ENCODE measurements at regions not wholly inside any gene's neighbourhood (a gene's known extent, or its start where the extent isn't known, plus 50 kb on each side); places are given as distances from the start of the nearest gene placed in this dataset.

DNA sequence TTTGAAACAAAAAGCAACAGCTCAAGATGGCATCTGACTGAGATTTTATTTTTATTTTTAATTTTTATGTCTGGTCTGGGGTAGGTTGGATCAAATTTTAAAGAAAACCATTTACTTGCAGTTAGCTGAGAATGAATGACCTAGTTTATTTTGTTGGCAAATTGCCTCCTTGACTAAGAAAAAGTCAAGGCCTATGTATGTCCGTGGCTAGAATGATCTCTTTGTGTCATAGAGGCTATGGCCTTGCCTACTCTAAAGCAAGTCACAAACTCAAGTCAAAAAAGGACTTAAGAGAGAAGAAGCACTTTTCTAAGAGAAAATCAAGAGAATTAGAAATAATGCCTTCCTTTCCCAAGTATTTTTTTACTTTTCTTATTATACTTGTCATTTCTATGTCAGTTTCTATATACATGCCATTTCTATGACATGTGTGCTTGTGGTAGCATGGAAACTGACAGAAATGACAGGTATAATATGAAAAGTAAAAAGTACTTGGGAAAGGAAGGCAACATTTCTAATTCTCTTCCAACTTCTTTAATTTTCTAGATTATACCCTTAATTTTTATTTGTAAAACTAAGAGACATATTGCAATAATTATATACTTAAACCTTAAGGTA is 136.7 kb downstream of the CENPF start:
- no peak for TF ChIP-seq EP300 (IDR thresholded peaks at IDR 0.05)
- TF ChIP-seq, protein P1, sequence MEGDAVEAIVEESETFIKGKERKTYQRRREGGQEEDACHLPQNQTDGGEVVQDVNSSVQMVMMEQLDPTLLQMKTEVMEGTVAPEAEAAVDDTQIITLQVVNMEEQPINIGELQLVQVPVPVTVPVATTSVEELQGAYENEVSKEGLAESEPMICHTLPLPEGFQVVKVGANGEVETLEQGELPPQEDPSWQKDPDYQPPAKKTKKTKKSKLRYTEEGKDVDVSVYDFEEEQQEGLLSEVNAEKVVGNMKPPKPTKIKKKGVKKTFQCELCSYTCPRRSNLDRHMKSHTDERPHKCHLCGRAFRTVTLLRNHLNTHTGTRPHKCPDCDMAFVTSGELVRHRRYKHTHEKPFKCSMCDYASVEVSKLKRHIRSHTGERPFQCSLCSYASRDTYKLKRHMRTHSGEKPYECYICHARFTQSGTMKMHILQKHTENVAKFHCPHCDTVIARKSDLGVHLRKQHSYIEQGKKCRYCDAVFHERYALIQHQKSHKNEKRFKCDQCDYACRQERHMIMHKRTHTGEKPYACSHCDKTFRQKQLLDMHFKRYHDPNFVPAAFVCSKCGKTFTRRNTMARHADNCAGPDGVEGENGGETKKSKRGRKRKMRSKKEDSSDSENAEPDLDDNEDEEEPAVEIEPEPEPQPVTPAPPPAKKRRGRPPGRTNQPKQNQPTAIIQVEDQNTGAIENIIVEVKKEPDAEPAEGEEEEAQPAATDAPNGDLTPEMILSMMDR (IDR thresholded peaks at IDR 0.05), result no peak
- no peak for TF ChIP-seq POLR2A (IDR thresholded peaks at IDR 0.05)
- TF ChIP-seq POLR2AphosphoS5 (IDR thresholded peaks at IDR 0.05), result no peak

Measured in sigmoid colon (tissue), 4 donors.